HG02759 (cell line): ENCODE measurements at regions not wholly inside any gene's neighbourhood (a gene's known extent, or its start where the extent isn't known, plus 50 kb on each side); places are given as distances from the start of the nearest gene placed in this dataset.

ENCODE experiments used
- ATAC-seq: cut with Tn5 transposase; IDR thresholded peaks from one replicate; pipeline ENCODE4 v1.9.1; 2021; ENCODE audit warnings: mild to moderate bottlenecking, moderate library complexity; ENCODE audit not compliant: unreplicated experiment

GRCh38 chr7:47047384-47047783 is 534.5 kb downstream of the TNS3 start:
- no peak for ATAC-seq

GRCh38 chr7:47046949-47047348 is 535.0 kb downstream of the TNS3 start:
- ATAC-seq: no peak

- no peak for ATAC-seq
These were observed 536.5 kb downstream of the TNS3 start for GRCh38 chr7:47045207-47046051.

- no peak for ATAC-seq
These were observed 537.3 kb downstream of the TNS3 start for GRCh38 chr7:47044625-47045024.

GRCh38 chr7:47043304-47043703 is 538.6 kb downstream of the TNS3 start:
- ATAC-seq: no peak

GRCh38 chr7:47042669-47043068 is 539.2 kb downstream of the TNS3 start:
- no peak for ATAC-seq

- no peak for ATAC-seq
These were observed 541.0 kb downstream of the TNS3 start for GRCh38 chr7:47040795-47041347.

- ATAC-seq: no peak
These were observed 542.0 kb downstream of the TNS3 start for GRCh38 chr7:47039904-47040303.

- no peak for ATAC-seq
These were observed 542.7 kb downstream of the TNS3 start for GRCh38 chr7:47039089-47039648.

GRCh38 chr7:47038621-47039020 is 543.3 kb downstream of the TNS3 start:
- ATAC-seq: no peak

GRCh38 chr7:47037607-47038006 is 544.3 kb downstream of the TNS3 start:
- no peak for ATAC-seq

GRCh38 chr7:47036909-47037308 is 545.0 kb downstream of the TNS3 start:
- ATAC-seq: no peak

- ATAC-seq: no peak
These were observed 546.4 kb downstream of the TNS3 start for GRCh38 chr7:47035522-47035921.

GRCh38 chr7:47034180-47034579 is 547.7 kb downstream of the TNS3 start:
- ATAC-seq: no peak

- ATAC-seq: no peak
These were observed 549.4 kb downstream of the TNS3 start for GRCh38 chr7:47032536-47032908.

- no peak for ATAC-seq
These were observed 550.0 kb downstream of the TNS3 start for GRCh38 chr7:47031786-47032535.

- no peak for ATAC-seq
These were observed 553.6 kb downstream of the TNS3 start for GRCh38 chr7:47028284-47028683.

GRCh38 chr7:47027695-47028240 is 554.1 kb downstream of the TNS3 start:
- no peak for ATAC-seq

GRCh38 chr7:47026780-47027361 is 555.0 kb downstream of the TNS3 start:
- ATAC-seq: no peak

GRCh38 chr7:47024991-47025390 is 556.9 kb downstream of the TNS3 start:
- no peak for ATAC-seq

GRCh38 chr7:47008461-47008860 is 573.5 kb downstream of the TNS3 start:
- no peak for ATAC-seq
